ENCODE measurements at regions not wholly inside any gene's neighbourhood (a gene's known extent, or its start where the extent isn't known, plus 50 kb on each side); places are given as distances from the start of the nearest gene placed in this dataset.

GRCh38 chr5:22970491-22970890, 117.3 kb upstream of the CDH12 start:
- TF ChIP-seq CTCF (IDR thresholded peaks at IDR 0.05; ENCODE audit: low read depth, low read length, poor library complexity, severe bottlenecking) (no peak), EZH2phosphoT487 (IDR thresholded peaks at IDR 0.05; ENCODE audit: borderline replicate concordance, low read length) (no peak)

All from DOHH2 (cell line).